SU-DHL-6 (cell line): ENCODE measurements at regions not wholly inside any gene's neighbourhood (a gene's known extent, or its start where the extent isn't known, plus 50 kb on each side); places are given as distances from the start of the nearest gene placed in this dataset.
"Not testable (repeated sequence)": the region's sequence is repeated elsewhere in the genome, so short reads cannot be mapped to it uniquely, and the experiment has no call there.

ENCODE experiments used
- H2AFZ ChIP-seq: fragments of 200-600 bp; sonication (generic); 2 replicates; pipeline ENCODE4 v1.6.1; 2014; ENCODE audit warnings: low read depth, mild to moderate bottlenecking, moderate library complexity, mixed read lengths, antibody characterized with exemption, low read length; ENCODE audit not compliant: severe bottlenecking
- H3F3A ChIP-seq: fragments of 200-600 bp; shearing (Covaris generic); 2 replicates; pipeline ENCODE4 v1.6.0; 2016; ENCODE audit warnings: antibody characterized with exemption, mild to moderate bottlenecking; ENCODE audit not compliant: insufficient read depth
- H3K27ac ChIP-seq: fragments of 200-600 bp; sonication (generic); 2 replicates; pipeline ENCODE4 v1.5.1; 2016; ENCODE audit warnings: low read depth, mild to moderate bottlenecking, low read length, moderate library complexity, mixed read lengths
- H3K27me3 ChIP-seq: fragments of 200-600 bp; sonication (generic), shearing (Covaris generic); 2 replicates; pipeline ENCODE4 v1.6.0; 2014; ENCODE audit warnings: mild to moderate bottlenecking, low read length
- H3K36me3 ChIP-seq: fragments of 200-600 bp; sonication (generic); 2 replicates; pipeline ENCODE4 v1.6.1; 2014; ENCODE audit warnings: mild to moderate bottlenecking, low read length, mixed read lengths
- H3K4me2 ChIP-seq: fragments of 300-600, 200-600 bp; shearing (Covaris generic), sonication (generic); 2 replicates; pipeline ENCODE4 v1.6.0; 2014; ENCODE audit warnings: low read length, low read depth, mild to moderate bottlenecking; ENCODE audit not compliant: poor library complexity, severe bottlenecking
- H3K4me3 ChIP-seq: fragments of 200-600 bp; sonication (generic); 2 replicates; pipeline ENCODE4 v1.5.1; 2014; ENCODE audit warnings: antibody characterized with exemption, low read length, mild to moderate bottlenecking, mixed read lengths; ENCODE audit not compliant: insufficient read depth, poor library complexity, severe bottlenecking
- H3K79me2 ChIP-seq: fragments of 200-600 bp; sonication (generic); 2 replicates; pipeline ENCODE4 v1.6.1; 2014; ENCODE audit warnings: mild to moderate bottlenecking, low read length, moderate library complexity; ENCODE audit not compliant: insufficient read depth
- H3K9ac ChIP-seq: fragments of 200-600 bp; sonication (generic); 2 replicates; pipeline ENCODE4 v1.7.0; 2014; ENCODE audit warnings: mild to moderate bottlenecking, low read length
- H3K9me2 ChIP-seq: fragments of 200-600 bp; sonication (generic); replicated peaks from 2 replicates; pipeline ENCODE4 v1.6.1; 2014; ENCODE audit warnings: low read length; ENCODE audit not compliant: insufficient read depth
- H3K9me3 ChIP-seq: fragments of 200-600 bp; sonication (generic); 2 replicates; pipeline ENCODE4 v1.6.1; 2014; ENCODE audit warnings: low read length, mixed read lengths; ENCODE audit not compliant: insufficient read depth
- H4K20me1 ChIP-seq: fragments of 200-600 bp; sonication (generic); 2 replicates; pipeline ENCODE4 v1.6.1; 2014; ENCODE audit warnings: low read depth, mild to moderate bottlenecking, antibody characterized with exemption, low read length, moderate library complexity, mixed read lengths
- CTCF ChIP-seq: fragments of 200-600 bp; sonication (generic); IDR thresholded peaks from one replicate; pipeline ENCODE4 v1.5.1; 2017; ENCODE audit warnings: antibody characterized with exemption, mild to moderate bottlenecking, low read length, moderate library complexity; ENCODE audit not compliant: insufficient read depth, poor library complexity, severe bottlenecking
- EZH2phosphoT487 ChIP-seq: fragments of 200-600 bp; sonication (generic), shearing (Covaris generic); conservative IDR thresholded peaks from 2 replicates; pipeline ENCODE4 v1.6.1; 2018; ENCODE audit warnings: mild to moderate bottlenecking, antibody characterized with exemption, low read length, moderate library complexity, mixed read lengths

GRCh38 chr6:80433010-80433672 is 326.7 kb downstream of the BCKDHB start:
- Histone ChIP-seq H4K20me1 (no peaks in the 10 kb centered on the region), H3K27ac (no peak overlapping the region), H3K9ac (no peak overlapping the region), H3F3A (no peaks in the 10 kb centered on the region), H3K4me3 (no peak overlapping the region), H2AFZ (no peak overlapping the region), H3K9me2 (no peaks in the 10 kb centered on the region), H3K9me3 (no peaks in the 10 kb centered on the region), H3K4me2 (no peak overlapping the region), H3K36me3 (no peaks in the 10 kb centered on the region), H3K79me2 (no peaks in the 10 kb centered on the region), H3K27me3 (no peaks in the 10 kb centered on the region)
- TF ChIP-seq EZH2phosphoT487 (no peak), CTCF (no peak)

GRCh38 chr6:80425089-80425823 is 318.8 kb downstream of the BCKDHB start:
- Histone ChIP-seq H3K9me2 (no peaks in the 10 kb centered on the region), H3F3A (no peaks in the 10 kb centered on the region), H3K36me3 (no peaks in the 10 kb centered on the region), H3K9ac (no peak overlapping the region), H2AFZ (no peak overlapping the region), H3K9me3 (peaks cover 10% of the 10 kb centered on the region; the same call in 1 of the 2 replicates), H3K27ac (no peak overlapping the region), H3K4me3 (no peak overlapping the region), H4K20me1 (no peaks in the 10 kb centered on the region), H3K79me2 (no peaks in the 10 kb centered on the region), H3K27me3 (no peaks in the 10 kb centered on the region), H3K4me2 (no peak overlapping the region)
- TF ChIP-seq EZH2phosphoT487 (no peak), CTCF (no peak)

GRCh38 chr6:80411486-80411885 is 305.0 kb downstream of the BCKDHB start:
- H3K27me3 ChIP-seq: no peaks in the 10 kb centered on the region
- no peaks in the 10 kb centered on the region for H3F3A ChIP-seq
- H3K36me3 ChIP-seq: no peaks in the 10 kb centered on the region
- no peak overlapping the region for H3K4me2 ChIP-seq
- no peak overlapping the region for H2AFZ ChIP-seq
- H3K9ac ChIP-seq: no peak overlapping the region
- no peak overlapping the region for H3K27ac ChIP-seq
- no peaks in the 10 kb centered on the region for H3K9me2 ChIP-seq
- no peaks in the 10 kb centered on the region for H3K9me3 ChIP-seq
- H4K20me1 ChIP-seq: no peaks in the 10 kb centered on the region
- no peak for TF ChIP-seq CTCF
- TF ChIP-seq EZH2phosphoT487: no peak
- H3K4me3 ChIP-seq: no peak overlapping the region
- no peaks in the 10 kb centered on the region for H3K79me2 ChIP-seq

- not testable (repeated sequence) for H3K27ac ChIP-seq, H2AFZ ChIP-seq, H4K20me1 ChIP-seq, H3K4me2 ChIP-seq, H3K9ac ChIP-seq, H3K9me3 ChIP-seq, H3K9me2 ChIP-seq, H3K36me3 ChIP-seq, H3K79me2 ChIP-seq, H3K27me3 ChIP-seq, H3K4me3 ChIP-seq, H3F3A ChIP-seq
Measured at GRCh38 chr6:80407976-80408375, 301.5 kb downstream of the BCKDHB start.
